Tibial artery (tissue), 4 donors: ENCODE measurements at regions not wholly inside any gene's neighbourhood (a gene's known extent, or its start where the extent isn't known, plus 50 kb on each side); places are given as distances from the start of the nearest gene placed in this dataset.

Source experiments
- DNase-seq, 2 donors: peaks; one replicate each; pipeline ENCODE4 v3.0.0-alpha.2; 2019
- H3K27ac ChIP-seq, 2 donors: fragments of 200-600 bp; sonication (generic) in 1 of 2; 1 replicate in 1 of 2; 2 replicates in 1 of 2; pipeline ENCODE4 v1.5.1; 2018 to 2019; ENCODE audit warnings: mild to moderate bottlenecking in 1 of 2
- H3K27me3 ChIP-seq, 2 donors: fragments of 200-600 bp; sonication (generic) in 1 of 2; one replicate each; pipeline versions ENCODE4 v1.5.1 to v1.6.0; 2016 to 2019
- H3K36me3 ChIP-seq, 3 donors: fragments of 200-600 bp; sonication (generic) in 2 of 3; one replicate each; pipeline ENCODE4 v1.5.1; 2016 to 2019; ENCODE audit warnings: mild to moderate bottlenecking in 2 of 3
- H3K4me1 ChIP-seq, 4 donors: fragments of 200-600 bp; sonication (generic) in 2 of 4; 1 replicate in 3 of 4; 2 replicates in 1 of 4; pipeline ENCODE4 v1.5.1; 2016 to 2019
- H3K4me3 ChIP-seq, 2 donors: fragments of 200-600 bp; sonication (generic) in 1 of 2; 1 replicate in 1 of 2; 2 replicates in 1 of 2; pipeline ENCODE4 v1.5.1; 2018 to 2019; ENCODE audit warnings: mild to moderate bottlenecking in 2 of 2
- H3K9me3 ChIP-seq, 3 donors: fragments of 200-600 bp; sonication (generic) in 1 of 3; one replicate each; pipeline ENCODE4 v1.5.1; 2016 to 2019
- CTCF ChIP-seq, 2 experiments: fragments of 200-600 bp in 1 of 2; fragments of 450-650 bp in 1 of 2; IDR thresholded peaks; one replicate each; pipeline ENCODE4 v1.5.1; 2017 to 2019; ENCODE audit warnings: antibody characterized with exemption in 2 of 2, mild to moderate bottlenecking in 1 of 2, moderate library complexity in 1 of 2
- intact Hi-C: fragments of 100-400 bp; cut with DNase I; formaldehyde crosslinking; loops from one replicate; pipeline ENCODE4 v1.15.0; 2023; ENCODE audit warnings: low total_unique reads

GRCh38 chr10:42921951-42922350 lies 139.4 kb downstream of the BMS1 start:
- Histone ChIP-seq H3K36me3 (no peaks in the 10 kb centered on the region), H3K4me1 (no peaks in the 10 kb centered on the region), H3K9me3 (peaks cover 0 to 6% (median 0%) of the 10 kb centered on the region in 3 donors), H3K27me3 (no peaks in the 10 kb centered on the region), H3K27ac (no peak overlapping the region), H3K4me3 (no peak overlapping the region)
- intact Hi-C loops = no loop called here
- no peak for TF ChIP-seq CTCF (IDR thresholded peaks at IDR 0.05)
- no peak for DNase-seq

DNA sequence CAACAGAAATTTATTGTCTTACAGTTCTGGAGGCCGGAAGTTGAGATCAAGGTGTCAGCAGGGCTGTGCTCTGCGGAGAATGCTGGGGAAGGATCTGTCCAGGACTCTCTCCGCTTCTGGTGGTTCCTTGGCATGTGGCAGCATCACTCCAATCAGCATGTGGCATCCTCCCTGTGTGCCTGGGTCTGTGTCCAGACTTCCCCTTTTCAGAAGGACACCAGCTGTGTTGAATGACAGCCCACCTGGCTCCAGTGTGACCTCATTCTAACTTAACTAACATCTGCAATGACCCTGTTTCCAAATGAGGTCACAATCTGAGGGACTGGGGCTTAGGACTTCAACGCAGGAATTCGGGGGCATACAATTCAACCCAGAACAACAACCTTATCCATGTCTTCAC lies 141.9 kb downstream of the BMS1 start:
- H3K36me3 ChIP-seq = no peaks in the 10 kb centered on the region
- H3K27ac ChIP-seq = no peak overlapping the region
- peaks cover 0 to 11% of the 10 kb centered on the region in 2 donors for H3K27me3 ChIP-seq
- DNase-seq = no peak
- H3K9me3 ChIP-seq = no peaks in the 10 kb centered on the region
- intact Hi-C loops = no loop called here
- no peaks in the 10 kb centered on the region for H3K4me1 ChIP-seq
- TF ChIP-seq CTCF (IDR thresholded peaks at IDR 0.05) = no peak
- H3K4me3 ChIP-seq = no peak overlapping the region

GRCh38 chr10:42926843-42927242 lies 144.2 kb downstream of the BMS1 start:
- no peak for DNase-seq
- H3K27me3 ChIP-seq = peaks cover 0 to 27% of the 10 kb centered on the region in 2 donors
- no peaks in the 10 kb centered on the region for H3K4me1 ChIP-seq
- no peak for TF ChIP-seq CTCF (IDR thresholded peaks at IDR 0.05)
- H3K36me3 ChIP-seq = no peaks in the 10 kb centered on the region
- intact Hi-C loops = no loop called here
- H3K9me3 ChIP-seq = no peaks in the 10 kb centered on the region
- H3K4me3 ChIP-seq = no peak overlapping the region
- H3K27ac ChIP-seq = no peak overlapping the region

DNA sequence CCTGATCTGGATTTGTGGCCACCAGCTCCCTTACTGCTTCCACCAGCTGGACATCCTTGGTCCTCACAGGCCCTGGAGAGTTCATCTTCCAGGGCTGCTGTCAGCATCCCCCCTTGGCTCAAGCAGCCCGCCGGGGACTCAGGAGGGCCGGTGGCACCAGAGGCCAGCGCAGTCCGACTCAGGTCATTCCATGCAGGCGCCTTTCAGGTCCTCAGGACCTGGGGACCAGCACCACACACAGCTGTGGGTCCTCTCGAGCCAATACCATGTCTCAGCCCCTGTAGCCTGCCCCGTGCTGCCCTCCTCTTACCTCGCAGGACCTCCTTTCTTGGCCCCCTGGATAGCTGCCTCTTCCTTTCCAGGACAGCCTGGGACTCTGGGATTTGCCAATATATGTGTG lies 145.5 kb downstream of the BMS1 start:
- Histone ChIP-seq H3K9me3 (no peaks in the 10 kb centered on the region), H3K27me3 (peaks cover 0 to 39% of the 10 kb centered on the region in 2 donors), H3K4me3 (no peak overlapping the region), H3K36me3 (no peaks in the 10 kb centered on the region), H3K4me1 (peaks cover 0 to 5% (median 1%) of the 10 kb centered on the region in 4 donors), H3K27ac (no peak overlapping the region)
- no peak for DNase-seq
- TF ChIP-seq CTCF (IDR thresholded peaks at IDR 0.05) = no peak
- intact Hi-C loops = no loop called here

DNA sequence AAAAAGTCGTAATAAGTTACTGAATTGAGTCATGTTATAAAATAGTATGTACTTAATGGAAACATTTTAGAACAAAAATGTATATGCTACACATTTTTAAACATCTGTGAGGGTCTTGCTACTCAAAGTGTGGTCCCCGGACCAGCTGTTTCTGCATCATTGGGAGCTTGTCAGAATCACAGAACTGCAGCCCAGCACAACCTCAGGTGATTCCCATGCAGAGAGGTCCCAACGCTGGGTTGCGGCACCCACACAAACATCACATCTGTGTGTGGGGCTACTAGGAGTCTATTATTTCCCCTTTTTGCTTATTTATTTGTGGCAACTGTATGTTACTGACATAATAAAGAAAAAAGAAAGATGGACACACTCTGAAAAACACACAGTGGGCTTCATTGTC lies 146.6 kb downstream of the BMS1 start:
- no peak for TF ChIP-seq CTCF (IDR thresholded peaks at IDR 0.05)
- H3K27ac ChIP-seq = no peak overlapping the region
- no peak for DNase-seq
- intact Hi-C loops = no loop called here
- H3K27me3 ChIP-seq = peaks cover 0 to 51% of the 10 kb centered on the region in 2 donors
- H3K4me1 ChIP-seq = peaks cover 0 to 14% (median 6%) of the 10 kb centered on the region in 4 donors
- no peaks in the 10 kb centered on the region for H3K9me3 ChIP-seq
- H3K36me3 ChIP-seq = no peaks in the 10 kb centered on the region
- H3K4me3 ChIP-seq = no peak overlapping the region

DNA sequence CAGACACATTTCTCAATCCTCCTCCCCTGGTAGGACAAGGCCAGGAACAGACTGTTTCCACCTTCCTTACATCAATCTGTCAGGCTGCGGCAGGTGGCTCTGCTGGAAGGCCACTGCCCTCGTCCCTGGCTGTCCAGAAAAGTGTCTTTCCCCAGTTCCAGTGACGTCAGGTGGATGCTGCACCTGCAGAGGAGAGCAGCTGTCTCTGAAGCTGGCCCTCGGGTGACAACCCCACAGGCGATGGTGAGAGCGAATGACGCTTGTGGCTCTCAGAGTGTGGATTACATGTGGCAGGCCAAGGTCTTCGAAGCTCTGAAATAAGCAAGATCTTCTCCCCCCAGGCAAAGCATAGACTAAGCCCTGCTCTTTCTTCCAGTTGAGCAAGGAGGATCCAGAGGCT lies 146.9 kb upstream of the RET start:
- no peak overlapping the region for H3K4me3 ChIP-seq
- H3K36me3 ChIP-seq = no peaks in the 10 kb centered on the region
- TF ChIP-seq CTCF (IDR thresholded peaks at IDR 0.05) = no peak
- no peak for DNase-seq
- intact Hi-C loops = no loop called here
- H3K9me3 ChIP-seq = no peaks in the 10 kb centered on the region
- H3K4me1 ChIP-seq = peaks cover 0 to 14% (median 6%) of the 10 kb centered on the region in 4 donors
- H3K27ac ChIP-seq = no peak overlapping the region
- peaks cover 0 to 58% of the 10 kb centered on the region in 2 donors for H3K27me3 ChIP-seq
